Neural progenitor cell (in vitro differentiated cells): ENCODE measurements at regions not wholly inside any gene's neighbourhood (a gene's known extent, or its start where the extent isn't known, plus 50 kb on each side); places are given as distances from the start of the nearest gene placed in this dataset.
"Not testable (repeated sequence)": the region's sequence is repeated elsewhere in the genome, so short reads cannot be mapped to it uniquely, and the experiment has no call there.

Experiments
- CTCF ChIP-seq: fragments of 200-600 bp; sonication (generic); IDR thresholded peaks from 2 replicates; pipeline ENCODE4 v1.5.1; 2017; ENCODE audit warnings: antibody characterized with exemption, mild to moderate bottlenecking
- EZH2 ChIP-seq: fragments of 200-600 bp; sonication (generic); IDR thresholded peaks from 2 replicates; pipeline ENCODE4 v1.6.1; 2017; ENCODE audit warnings: antibody characterized with exemption, mild to moderate bottlenecking, moderate library complexity
- EZH2phosphoT487 ChIP-seq: fragments of 200-600 bp; sonication (generic); IDR thresholded peaks from 2 replicates; pipeline ENCODE4 v1.6.1; 2017; ENCODE audit warnings: antibody characterized with exemption

GRCh38 chr15:24341876-24342275 lies 333.7 kb upstream of the NPAP1 start:
- TF ChIP-seq CTCF, EZH2, EZH2phosphoT487: not testable (repeated sequence)
